Endodermal cell (in vitro differentiated cells): ENCODE measurements at regions not wholly inside any gene's neighbourhood (a gene's known extent, or its start where the extent isn't known, plus 50 kb on each side); places are given as distances from the start of the nearest gene placed in this dataset.

Source experiments
- DNase-seq: peaks from one replicate; pipeline ENCODE4 v3.0.0-alpha.2; 2017
- H3K27ac ChIP-seq: 2 replicates; pipeline ENCODE4 v1.5.1; 2013; ENCODE audit warnings: mild to moderate bottlenecking, low read depth, low read length, moderate library complexity
- H3K27me3 ChIP-seq: 2 replicates; pipeline ENCODE4 v1.6.1; 2013; ENCODE audit warnings: mild to moderate bottlenecking, low read length, moderate library complexity; ENCODE audit not compliant: insufficient read depth, control insufficient read depth, poor library complexity, severe bottlenecking
- H3K36me3 ChIP-seq: 2 replicates; pipeline ENCODE4 v1.7.0; 2013; ENCODE audit warnings: mild to moderate bottlenecking, low read length, moderate library complexity; ENCODE audit not compliant: control insufficient read depth, insufficient read depth
- H3K4me1 ChIP-seq: one replicate; pipeline ENCODE4 v1.7.0; 2013; ENCODE audit warnings: low read length; ENCODE audit not compliant: control insufficient read depth, insufficient read depth
- H3K4me3 ChIP-seq: 2 replicates; pipeline ENCODE4 v1.5.1; 2013; ENCODE audit warnings: mild to moderate bottlenecking, low read length, moderate library complexity
- H3K9ac ChIP-seq: 2 replicates; pipeline ENCODE4 v1.6.1; 2013; ENCODE audit warnings: mild to moderate bottlenecking, low read length, moderate library complexity; ENCODE audit not compliant: poor library complexity, severe bottlenecking; ENCODE audit errors: extremely low read depth
- H3K9me3 ChIP-seq: 2 replicates; pipeline ENCODE4 v1.6.1; 2013; ENCODE audit warnings: mild to moderate bottlenecking, low read length, moderate library complexity; ENCODE audit not compliant: control insufficient read depth
- H3K27ac Mint-ChIP-seq: 2 replicates; pipeline ENCODE4 v1.8.0; 2020; ENCODE audit warnings: mixed read lengths
- H3K27me3 Mint-ChIP-seq: 2 replicates; pipeline ENCODE4 v1.8.0; 2021; ENCODE audit warnings: mild to moderate bottlenecking, mixed read lengths; ENCODE audit not compliant: insufficient read depth
- H3K36me3 Mint-ChIP-seq: 2 replicates; pipeline ENCODE4 v1.8.0; 2020; ENCODE audit warnings: low read depth, mixed read lengths
- H3K4me1 Mint-ChIP-seq: 2 replicates; pipeline ENCODE4 v1.8.0; 2020; ENCODE audit warnings: mixed read lengths
- H3K4me3 Mint-ChIP-seq: 2 replicates; pipeline ENCODE4 v1.8.0; 2020; ENCODE audit warnings: mild to moderate bottlenecking, moderate library complexity, mixed read lengths
- H3K9me3 Mint-ChIP-seq: 2 replicates; pipeline ENCODE4 v1.8.0; 2020; ENCODE audit warnings: mild to moderate bottlenecking, mixed read lengths
- WGBS, 2 experiments: methylation state at CpG; one replicate each; pipeline versions ENCODE4 v1.1.5 to v1.1.7; 2013; ENCODE audit warnings: missing lambda C conversion rate in 2 of 2, mixed read lengths in 1 of 2; ENCODE audit not compliant: insufficient coverage in 1 of 2, insufficient read length in 1 of 2; 5-methylcytosine and 5-hydroxymethylcytosine counted together
- TF ChIP-seq, protein P1 (sequence below): fragments of 200-600 bp; sonication (generic); conservative IDR thresholded peaks from 2 replicates; pipeline ENCODE4 v1.5.0; 2021; ENCODE audit warnings: antibody characterized with exemption, mild to moderate bottlenecking

DNA sequence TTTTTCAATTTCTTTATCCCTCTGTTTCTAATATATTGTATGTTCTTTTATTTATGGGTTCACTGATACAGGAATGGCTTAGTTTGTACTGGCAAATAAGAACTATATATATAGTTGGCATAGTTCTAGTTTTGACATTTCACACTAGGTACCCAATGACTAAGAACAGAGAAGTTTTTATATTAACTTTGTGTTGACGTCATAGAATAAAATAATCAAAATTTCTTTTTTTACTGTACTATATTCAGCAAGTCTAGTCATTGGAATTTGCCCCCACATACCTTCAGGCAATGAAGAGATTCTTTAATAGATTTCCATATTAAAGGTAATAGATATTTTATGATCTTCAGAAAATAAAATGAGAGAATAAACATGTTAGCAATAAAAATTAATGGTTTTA is 713.2 kb downstream of the NOVA1 start:
- Mint-ChIP-seq H3K27ac (no peak overlapping the region), H3K4me1 (peaks cover 2% of the 10 kb centered on the region), H3K9me3 (no peaks in the 10 kb centered on the region), H3K4me3 (no peak overlapping the region), H3K36me3 (no peaks in the 10 kb centered on the region), H3K27me3 (no peaks in the 10 kb centered on the region)
- no peaks in the 10 kb centered on the region for H3K9me3 ChIP-seq
- DNase-seq = no peak
- WGBS, 2 experiments = no CpG with 5 or more reads among the region's 1 CpG
- H3K4me3 ChIP-seq = no peak overlapping the region
- no peaks in the 10 kb centered on the region for H3K4me1 ChIP-seq
- TF ChIP-seq, protein P1, sequence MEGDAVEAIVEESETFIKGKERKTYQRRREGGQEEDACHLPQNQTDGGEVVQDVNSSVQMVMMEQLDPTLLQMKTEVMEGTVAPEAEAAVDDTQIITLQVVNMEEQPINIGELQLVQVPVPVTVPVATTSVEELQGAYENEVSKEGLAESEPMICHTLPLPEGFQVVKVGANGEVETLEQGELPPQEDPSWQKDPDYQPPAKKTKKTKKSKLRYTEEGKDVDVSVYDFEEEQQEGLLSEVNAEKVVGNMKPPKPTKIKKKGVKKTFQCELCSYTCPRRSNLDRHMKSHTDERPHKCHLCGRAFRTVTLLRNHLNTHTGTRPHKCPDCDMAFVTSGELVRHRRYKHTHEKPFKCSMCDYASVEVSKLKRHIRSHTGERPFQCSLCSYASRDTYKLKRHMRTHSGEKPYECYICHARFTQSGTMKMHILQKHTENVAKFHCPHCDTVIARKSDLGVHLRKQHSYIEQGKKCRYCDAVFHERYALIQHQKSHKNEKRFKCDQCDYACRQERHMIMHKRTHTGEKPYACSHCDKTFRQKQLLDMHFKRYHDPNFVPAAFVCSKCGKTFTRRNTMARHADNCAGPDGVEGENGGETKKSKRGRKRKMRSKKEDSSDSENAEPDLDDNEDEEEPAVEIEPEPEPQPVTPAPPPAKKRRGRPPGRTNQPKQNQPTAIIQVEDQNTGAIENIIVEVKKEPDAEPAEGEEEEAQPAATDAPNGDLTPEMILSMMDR = no peak
- no peaks in the 10 kb centered on the region for H3K36me3 ChIP-seq
- no peaks in the 10 kb centered on the region for H3K27me3 ChIP-seq
- H3K27ac ChIP-seq = no peak overlapping the region
- no peak overlapping the region for H3K9ac ChIP-seq

DNA sequence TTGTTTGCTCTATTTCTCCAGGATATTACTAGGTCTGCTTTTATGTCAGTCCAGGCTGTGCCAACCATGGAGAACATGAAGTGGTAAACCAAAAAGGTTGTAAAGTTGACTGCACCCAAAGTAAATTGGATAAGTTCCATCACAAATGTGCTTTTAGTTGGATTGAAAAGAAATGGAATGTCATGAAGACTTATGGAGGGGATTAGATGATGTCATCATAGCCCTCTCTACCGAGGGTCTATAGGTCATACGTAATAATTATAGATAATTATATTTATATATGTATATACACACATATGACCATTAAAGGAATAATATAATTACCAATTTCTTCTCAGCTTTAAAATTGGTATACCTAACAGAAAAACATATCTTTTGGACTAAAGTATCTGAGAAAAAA is 714.9 kb downstream of the NOVA1 start:
- WGBS, 2 experiments = no CpG with 5 or more reads among the region's 2 CpGs
- DNase-seq = no peak
- H3K9ac ChIP-seq = no peak overlapping the region
- H3K4me3 ChIP-seq = no peak overlapping the region
- H3K27me3 Mint-ChIP-seq = no peaks in the 10 kb centered on the region
- H3K4me1 Mint-ChIP-seq = peaks cover 4% of the 10 kb centered on the region
- no peak overlapping the region for H3K27ac Mint-ChIP-seq
- H3K9me3 ChIP-seq = no peaks in the 10 kb centered on the region
- H3K27ac ChIP-seq = no peak overlapping the region
- H3K27me3 ChIP-seq = no peaks in the 10 kb centered on the region
- TF ChIP-seq, protein P1 = no peak
- H3K4me1 ChIP-seq = peaks cover 4% of the 10 kb centered on the region
- H3K9me3 Mint-ChIP-seq = no peaks in the 10 kb centered on the region
- no peaks in the 10 kb centered on the region for H3K36me3 ChIP-seq
- no peaks in the 10 kb centered on the region for H3K36me3 Mint-ChIP-seq
- H3K4me3 Mint-ChIP-seq = no peak overlapping the region

DNA sequence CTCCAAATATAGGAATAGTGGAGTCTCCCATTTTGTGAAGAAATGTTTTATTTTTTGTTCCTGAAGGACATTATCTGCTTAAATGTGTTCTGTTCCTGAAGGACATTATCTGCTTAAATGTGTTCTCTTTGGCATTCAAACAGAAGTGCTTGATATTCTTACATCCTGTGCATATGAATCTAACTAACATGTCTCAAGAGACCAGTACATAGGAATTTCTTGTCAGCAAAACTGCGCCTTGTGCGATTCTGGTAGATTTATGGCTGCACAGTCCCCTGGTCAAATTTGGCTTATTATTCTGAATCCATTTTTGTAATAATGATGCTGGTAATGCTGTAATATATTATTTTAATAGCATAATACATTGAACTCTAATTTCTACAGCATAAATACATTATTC is 722.4 kb downstream of the NOVA1 start:
- Mint-ChIP-seq H3K36me3 (no peaks in the 10 kb centered on the region), H3K27me3 (no peaks in the 10 kb centered on the region), H3K9me3 (no peaks in the 10 kb centered on the region), H3K4me3 (no peak overlapping the region), H3K27ac (no peak overlapping the region), H3K4me1 (peaks cover 15% of the 10 kb centered on the region)
- no peaks in the 10 kb centered on the region for H3K36me3 ChIP-seq
- H3K27me3 ChIP-seq = no peaks in the 10 kb centered on the region
- 86 to 93% methylated on average over 2 of the region's 2 CpGs for WGBS, 2 experiments
- peaks cover 6% of the 10 kb centered on the region for H3K4me1 ChIP-seq
- H3K9me3 ChIP-seq = no peaks in the 10 kb centered on the region
- no peak overlapping the region for H3K4me3 ChIP-seq
- no peak for DNase-seq
- H3K27ac ChIP-seq = no peak overlapping the region
- TF ChIP-seq, protein P1 = no peak
- H3K9ac ChIP-seq = no peak overlapping the region
